ENCODE measurements at regions not wholly inside any gene's neighbourhood (a gene's known extent, or its start where the extent isn't known, plus 50 kb on each side); places are given as distances from the start of the nearest gene placed in this dataset.

- Histone ChIP-seq H3K9ac (ENCODE audit: low read length) (no peak overlapping the region), H3K9me3 (ENCODE audit: low read length) (no peaks in the 10 kb centered on the region), H3K27ac (ENCODE audit: low read length) (no peak overlapping the region), H4K20me1 (ENCODE audit: insufficient read depth, low read depth, low read length) (no peaks in the 10 kb centered on the region), H3K9me2 (replicated peaks; ENCODE audit: insufficient read depth, low read length) (no peaks in the 10 kb centered on the region), H2AFZ (ENCODE audit: low read length) (no peak overlapping the region), H3K4me2 (ENCODE audit: low read depth, low read length, poor library complexity, severe bottlenecking) (no peak overlapping the region), H3K79me2 (ENCODE audit: low read length) (no peaks in the 10 kb centered on the region), H3K4me3 (ENCODE audit: low read length) (no peak overlapping the region), H3K27me3 (ENCODE audit: low read length) (no peaks in the 10 kb centered on the region), H3K36me3 (ENCODE audit: insufficient read depth, low read length) (no peaks in the 10 kb centered on the region), H3K4me1 (ENCODE audit: low read length) (no peaks in the 10 kb centered on the region)
- DNase-seq: no peak
These were observed 59.6 kb upstream of the UBE3C start for GRCh38 chr7:157079116-157079515.

GRCh38 chr7:157080111-157080730 is 58.5 kb upstream of the UBE3C start:
- H3K36me3 ChIP-seq (ENCODE audit: insufficient read depth, low read length): no peaks in the 10 kb centered on the region
- no peak overlapping the region for H3K4me2 ChIP-seq (ENCODE audit: low read depth, low read length, poor library complexity, severe bottlenecking)
- H4K20me1 ChIP-seq (ENCODE audit: insufficient read depth, low read depth, low read length): no peaks in the 10 kb centered on the region
- no peak overlapping the region for H3K27ac ChIP-seq (ENCODE audit: low read length)
- no peaks in the 10 kb centered on the region for H3K9me2 ChIP-seq (replicated peaks; ENCODE audit: insufficient read depth, low read length)
- no peak overlapping the region for H3K9ac ChIP-seq (ENCODE audit: low read length)
- no peaks in the 10 kb centered on the region for H3K4me1 ChIP-seq (ENCODE audit: low read length)
- H3K27me3 ChIP-seq (ENCODE audit: low read length): no peaks in the 10 kb centered on the region
- H2AFZ ChIP-seq (ENCODE audit: low read length): no peak overlapping the region
- H3K4me3 ChIP-seq (ENCODE audit: low read length): no peak overlapping the region
- no peaks in the 10 kb centered on the region for H3K79me2 ChIP-seq (ENCODE audit: low read length)
- no peak for DNase-seq
- H3K9me3 ChIP-seq (ENCODE audit: low read length): no peaks in the 10 kb centered on the region

GRCh38 chr7:157086508-157087187 is 52.1 kb upstream of the UBE3C start:
- Histone ChIP-seq H3K4me1 (ENCODE audit: low read length) (no peaks in the 10 kb centered on the region), H2AFZ (ENCODE audit: low read length) (no peak overlapping the region), H3K9me3 (ENCODE audit: low read length) (no peaks in the 10 kb centered on the region), H3K4me2 (ENCODE audit: low read depth, low read length, poor library complexity, severe bottlenecking) (no peak overlapping the region), H3K27me3 (ENCODE audit: low read length) (no peaks in the 10 kb centered on the region), H3K4me3 (ENCODE audit: low read length) (no peak overlapping the region), H3K9me2 (replicated peaks; ENCODE audit: insufficient read depth, low read length) (no peaks in the 10 kb centered on the region), H3K9ac (ENCODE audit: low read length) (no peak overlapping the region), H3K79me2 (ENCODE audit: low read length) (no peaks in the 10 kb centered on the region), H4K20me1 (ENCODE audit: insufficient read depth, low read depth, low read length) (no peaks in the 10 kb centered on the region), H3K27ac (ENCODE audit: low read length) (no peak overlapping the region), H3K36me3 (ENCODE audit: insufficient read depth, low read length) (no peaks in the 10 kb centered on the region)
- DNase-seq: no peak

GRCh38 chr7:157087646-157088045 is 51.1 kb upstream of the UBE3C start:
- H3K27ac ChIP-seq (ENCODE audit: low read length): no peak overlapping the region
- H4K20me1 ChIP-seq (ENCODE audit: insufficient read depth, low read depth, low read length): no peaks in the 10 kb centered on the region
- H3K9ac ChIP-seq (ENCODE audit: low read length): no peak overlapping the region
- no peaks in the 10 kb centered on the region for H3K9me2 ChIP-seq (replicated peaks; ENCODE audit: insufficient read depth, low read length)
- no peaks in the 10 kb centered on the region for H3K79me2 ChIP-seq (ENCODE audit: low read length)
- H3K4me3 ChIP-seq (ENCODE audit: low read length): no peak overlapping the region
- no peak for DNase-seq
- H3K27me3 ChIP-seq (ENCODE audit: low read length): no peaks in the 10 kb centered on the region
- H3K4me2 ChIP-seq (ENCODE audit: low read depth, low read length, poor library complexity, severe bottlenecking): no peak overlapping the region
- no peaks in the 10 kb centered on the region for H3K36me3 ChIP-seq (ENCODE audit: insufficient read depth, low read length)
- H2AFZ ChIP-seq (ENCODE audit: low read length): no peak overlapping the region
- no peaks in the 10 kb centered on the region for H3K9me3 ChIP-seq (ENCODE audit: low read length)
- H3K4me1 ChIP-seq (ENCODE audit: low read length): no peaks in the 10 kb centered on the region

GRCh38 chr7:157088136-157088535 is 50.6 kb upstream of the UBE3C start:
- no peak overlapping the region for H2AFZ ChIP-seq (ENCODE audit: low read length)
- no peaks in the 10 kb centered on the region for H3K79me2 ChIP-seq (ENCODE audit: low read length)
- H3K27me3 ChIP-seq (ENCODE audit: low read length): no peaks in the 10 kb centered on the region
- no peaks in the 10 kb centered on the region for H3K36me3 ChIP-seq (ENCODE audit: insufficient read depth, low read length)
- H3K9me3 ChIP-seq (ENCODE audit: low read length): no peaks in the 10 kb centered on the region
- H3K4me3 ChIP-seq (ENCODE audit: low read length): no peak overlapping the region
- H3K9me2 ChIP-seq (replicated peaks; ENCODE audit: insufficient read depth, low read length): no peaks in the 10 kb centered on the region
- no peak overlapping the region for H3K27ac ChIP-seq (ENCODE audit: low read length)
- H3K4me1 ChIP-seq (ENCODE audit: low read length): no peaks in the 10 kb centered on the region
- DNase-seq: no peak
- H4K20me1 ChIP-seq (ENCODE audit: insufficient read depth, low read depth, low read length): no peaks in the 10 kb centered on the region
- H3K4me2 ChIP-seq (ENCODE audit: low read depth, low read length, poor library complexity, severe bottlenecking): no peak overlapping the region
- H3K9ac ChIP-seq (ENCODE audit: low read length): no peak overlapping the region
